ENCODE measurements at regions not wholly inside any gene's neighbourhood (a gene's known extent, or its start where the extent isn't known, plus 50 kb on each side); places are given as distances from the start of the nearest gene placed in this dataset.

- CTCF ChIA-PET = no interaction called here
Measured at GRCh38 chr6:115270953-115271352, 789.7 kb downstream of the FRK start.

GRCh38 chr6:115241373-115241772 is 819.3 kb downstream of the FRK start:
- Mint-ChIP-seq H3K9me3 (ENCODE audit: unreplicated experiment) (peaks cover 8% of the 10 kb centered on the region), H3K4me1 (ENCODE audit: insufficient read depth, unreplicated experiment) (no peaks in the 10 kb centered on the region), H3K27me3 (ENCODE audit: insufficient read depth, unreplicated experiment) (no peaks in the 10 kb centered on the region), H3K36me3 (ENCODE audit: insufficient read depth, unreplicated experiment) (no peaks in the 10 kb centered on the region), H3K27ac (ENCODE audit: low read depth, unreplicated experiment) (no peak overlapping the region), H3K4me3 (ENCODE audit: unreplicated experiment) (no peak overlapping the region)
- ChIA-PET CTCF (no interaction called here), POLR2A (no interaction called here)
- no peak for DNase-seq (ENCODE audit: unreplicated experiment)
- intact Hi-C loops (cut with micrococcal nuclease) = no loop called here
- BruUV-seq (replicated peaks) = no TSS peak
- no peak for TF ChIP-seq CTCF (IDR thresholded peaks at IDR 0.05; ENCODE audit: unreplicated experiment)

More at GRCh38 chr6:115270953-115271352, 789.7 kb downstream of the FRK start:
- no peaks in the 10 kb centered on the region for H3K4me1 Mint-ChIP-seq (ENCODE audit: insufficient read depth, unreplicated experiment)
- POLR2A ChIA-PET = no interaction called here
- BruUV-seq (replicated peaks) = no TSS peak
- no peak overlapping the region for H3K27ac Mint-ChIP-seq (ENCODE audit: low read depth, unreplicated experiment)
- no peaks in the 10 kb centered on the region for H3K9me3 Mint-ChIP-seq (ENCODE audit: unreplicated experiment)
- peaks cover 11% of the 10 kb centered on the region for H3K27me3 Mint-ChIP-seq (ENCODE audit: insufficient read depth, unreplicated experiment)
- DNase-seq (ENCODE audit: unreplicated experiment) = no peak
- intact Hi-C loops (cut with micrococcal nuclease) = no loop called here
- TF ChIP-seq CTCF (IDR thresholded peaks at IDR 0.05; ENCODE audit: unreplicated experiment) = no peak
- H3K4me3 Mint-ChIP-seq (ENCODE audit: unreplicated experiment) = no peak overlapping the region
- no peaks in the 10 kb centered on the region for H3K36me3 Mint-ChIP-seq (ENCODE audit: insufficient read depth, unreplicated experiment)

GRCh38 chr6:115221198-115221597 is 839.5 kb downstream of the FRK start:
- Mint-ChIP-seq H3K9me3 (ENCODE audit: unreplicated experiment) (peaks cover 24% of the 10 kb centered on the region), H3K27me3 (ENCODE audit: insufficient read depth, unreplicated experiment) (no peaks in the 10 kb centered on the region), H3K4me1 (ENCODE audit: insufficient read depth, unreplicated experiment) (no peaks in the 10 kb centered on the region), H3K4me3 (ENCODE audit: unreplicated experiment) (no peak overlapping the region), H3K36me3 (ENCODE audit: insufficient read depth, unreplicated experiment) (no peaks in the 10 kb centered on the region), H3K27ac (ENCODE audit: low read depth, unreplicated experiment) (no peak overlapping the region)
- intact Hi-C loops (cut with micrococcal nuclease) = no loop called here
- BruUV-seq (replicated peaks) = no TSS peak
- DNase-seq (ENCODE audit: unreplicated experiment) = no peak
- TF ChIP-seq CTCF (IDR thresholded peaks at IDR 0.05; ENCODE audit: unreplicated experiment) = no peak
- ChIA-PET CTCF (no interaction called here), POLR2A (no interaction called here)

GRCh38 chr6:115220551-115221159 is 840.0 kb downstream of the FRK start:
- Mint-ChIP-seq H3K27me3 (ENCODE audit: insufficient read depth, unreplicated experiment) (no peaks in the 10 kb centered on the region), H3K4me1 (ENCODE audit: insufficient read depth, unreplicated experiment) (no peaks in the 10 kb centered on the region), H3K9me3 (ENCODE audit: unreplicated experiment) (peaks cover 24% of the 10 kb centered on the region), H3K27ac (ENCODE audit: low read depth, unreplicated experiment) (no peak overlapping the region), H3K4me3 (ENCODE audit: unreplicated experiment) (no peak overlapping the region), H3K36me3 (ENCODE audit: insufficient read depth, unreplicated experiment) (no peaks in the 10 kb centered on the region)
- DNase-seq (ENCODE audit: unreplicated experiment) = no peak
- TF ChIP-seq CTCF (IDR thresholded peaks at IDR 0.05; ENCODE audit: unreplicated experiment) = no peak
- POLR2A ChIA-PET = no interaction called here
- intact Hi-C loops (cut with micrococcal nuclease) = no loop called here
- no TSS peak for BruUV-seq (replicated peaks)
- CTCF ChIA-PET = interaction anchor here (0.6 kb wide), 1 partner anchor 173 kb away, joined by 4 read pairs; no protein-coding TSS in a partner anchor

All from MCF 10A (cell line).